HAP-1 (cell line): ENCODE measurements at regions not wholly inside any gene's neighbourhood (a gene's known extent, or its start where the extent isn't known, plus 50 kb on each side); places are given as distances from the start of the nearest gene placed in this dataset.
"Not testable (repeated sequence)": the region's sequence is repeated elsewhere in the genome, so short reads cannot be mapped to it uniquely, and the experiment has no call there.

ENCODE experiments used
- DNase-seq, 2 experiments: peaks; one replicate each; pipeline ENCODE4 v3.0.0-alpha.2; 2016 to 2020; ENCODE audit warnings: low spot score in 2 of 2
- H3K27me3 ChIP-seq: fragments of 250-450 bp; sonication (Bioruptor Pico); 2 replicates; pipeline ENCODE4 v1.5.1; 2020; ENCODE audit warnings: low read depth, mild to moderate bottlenecking, moderate library complexity
- H3K36me3 ChIP-seq: fragments of 250-450 bp; sonication (Bioruptor Pico); replicated peaks from 2 replicates; pipeline ENCODE4 v1.5.1; 2020; ENCODE audit warnings: mild to moderate bottlenecking
- H3K4me1 ChIP-seq: fragments of 250-450 bp; sonication (Bioruptor Pico); 2 replicates; pipeline ENCODE4 v1.5.1; 2020; ENCODE audit warnings: mild to moderate bottlenecking
- H3K4me3 ChIP-seq: fragments of 250-450 bp; sonication (Bioruptor Pico); 2 replicates; pipeline ENCODE4 v1.5.1; 2020; ENCODE audit warnings: mild to moderate bottlenecking, moderate library complexity
- H3K9me3 ChIP-seq: fragments of 250-450 bp; sonication (Bioruptor Pico); 2 replicates; pipeline ENCODE4 v1.5.1; 2020; ENCODE audit warnings: mild to moderate bottlenecking, moderate library complexity
- in situ Hi-C: fragments of 300-500 bp; cut with MboI; formaldehyde crosslinking; loops from 3 replicates; pipeline ENCODE4 v1.14.3; 2020; ENCODE audit warnings: low sequenced_read_pairs, inconsistent platforms, mixed read lengths

- no peaks in the 10 kb centered on the region for H3K36me3 ChIP-seq
- H3K27me3 ChIP-seq: no peaks in the 10 kb centered on the region
- peaks cover 15% of the 10 kb centered on the region for H3K4me1 ChIP-seq
- peak in 1 of 2 experiments; percentile 24 for DNase-seq
- no peak overlapping the region for H3K4me3 ChIP-seq
- in situ Hi-C loops: no loop called here
- no peaks in the 10 kb centered on the region for H3K9me3 ChIP-seq
Measured at GRCh38 chr5:104494083-104494482, 931.5 kb upstream of the NUDT12 start.

GRCh38 chr5:104472811-104473210 is 910.2 kb upstream of the NUDT12 start:
- H3K9me3 ChIP-seq: peaks cover 4% of the 10 kb centered on the region; the same call in 1 of the 2 replicates
- DNase-seq: peak in 1 of 2 experiments; percentile 96
- no peaks in the 10 kb centered on the region for H3K27me3 ChIP-seq
- H3K4me1 ChIP-seq: peaks cover 7% of the 10 kb centered on the region
- H3K4me3 ChIP-seq: no peak overlapping the region
- no peaks in the 10 kb centered on the region for H3K36me3 ChIP-seq
- in situ Hi-C loops: no loop called here

GRCh38 chr5:104456122-104456521 is 893.5 kb upstream of the NUDT12 start:
- no peaks in the 10 kb centered on the region for H3K36me3 ChIP-seq
- no peak for DNase-seq

GRCh38 chr5:104452550-104452949 is 890.0 kb upstream of the NUDT12 start:
- Histone ChIP-seq H3K9me3 (no peaks in the 10 kb centered on the region), H3K4me3 (no peak overlapping the region), H3K4me1 (peaks cover 4% of the 10 kb centered on the region; the same call in 1 of the 2 replicates), H3K36me3 (no peaks in the 10 kb centered on the region), H3K27me3 (no peaks in the 10 kb centered on the region)
- no peak for DNase-seq
- in situ Hi-C loops: no loop called here

More at GRCh38 chr5:104456122-104456521, 893.5 kb upstream of the NUDT12 start:
- Histone ChIP-seq H3K27me3 (no peaks in the 10 kb centered on the region), H3K4me3 (no peak overlapping the region), H3K9me3 (no peaks in the 10 kb centered on the region), H3K4me1 (peaks cover 4% of the 10 kb centered on the region; the same call in 1 of the 2 replicates)
- in situ Hi-C loops: no loop called here

- in situ Hi-C loops, H3K4me3 ChIP-seq, H3K9me3 ChIP-seq, H3K27me3 ChIP-seq, H3K4me1 ChIP-seq, DNase-seq, H3K36me3 ChIP-seq: not testable (repeated sequence)
Measured at GRCh38 chr5:104451911-104452310, 889.3 kb upstream of the NUDT12 start.

GRCh38 chr5:104444656-104445055 is 882.1 kb upstream of the NUDT12 start:
- DNase-seq: no peak

GRCh38 chr5:104443706-104444105 is 881.1 kb upstream of the NUDT12 start:
- Histone ChIP-seq H3K36me3 (no peaks in the 10 kb centered on the region), H3K27me3 (no peaks in the 10 kb centered on the region), H3K4me1 (no peaks in the 10 kb centered on the region), H3K9me3 (no peaks in the 10 kb centered on the region), H3K4me3 (no peak overlapping the region)
- DNase-seq: no peak
- in situ Hi-C loops: no loop called here

More at GRCh38 chr5:104444656-104445055, 882.1 kb upstream of the NUDT12 start:
- in situ Hi-C loops: no loop called here
- Histone ChIP-seq H3K4me3 (no peak overlapping the region), H3K36me3 (no peaks in the 10 kb centered on the region), H3K4me1 (no peaks in the 10 kb centered on the region), H3K27me3 (no peaks in the 10 kb centered on the region), H3K9me3 (no peaks in the 10 kb centered on the region)

GRCh38 chr5:104431981-104432380 is 869.4 kb upstream of the NUDT12 start:
- Histone ChIP-seq H3K36me3 (no peaks in the 10 kb centered on the region), H3K27me3 (no peaks in the 10 kb centered on the region), H3K9me3 (no peaks in the 10 kb centered on the region), H3K4me3 (no peak overlapping the region), H3K4me1 (no peaks in the 10 kb centered on the region)
- no peak for DNase-seq
- in situ Hi-C loops: no loop called here

- no peaks in the 10 kb centered on the region for H3K27me3 ChIP-seq
- H3K4me1 ChIP-seq: no peaks in the 10 kb centered on the region
- H3K9me3 ChIP-seq: no peaks in the 10 kb centered on the region
- in situ Hi-C loops: no loop called here
- no peak for DNase-seq
- H3K36me3 ChIP-seq: no peaks in the 10 kb centered on the region
- H3K4me3 ChIP-seq: no peak overlapping the region
Measured at GRCh38 chr5:104431002-104431620, 868.5 kb upstream of the NUDT12 start.

GRCh38 chr5:104429911-104430310 is 867.3 kb upstream of the NUDT12 start:
- H3K9me3 ChIP-seq: no peaks in the 10 kb centered on the region
- no peaks in the 10 kb centered on the region for H3K27me3 ChIP-seq
- no peaks in the 10 kb centered on the region for H3K4me1 ChIP-seq
- no peak for DNase-seq
- in situ Hi-C loops: no loop called here
- no peak overlapping the region for H3K4me3 ChIP-seq
- no peaks in the 10 kb centered on the region for H3K36me3 ChIP-seq

GRCh38 chr5:104421431-104421830 is 858.8 kb upstream of the NUDT12 start:
- Histone ChIP-seq H3K27me3 (no peaks in the 10 kb centered on the region), H3K36me3 (no peaks in the 10 kb centered on the region), H3K4me1 (no peaks in the 10 kb centered on the region), H3K9me3 (no peaks in the 10 kb centered on the region), H3K4me3 (no peak overlapping the region)
- in situ Hi-C loops: no loop called here
- DNase-seq: no peak

- Histone ChIP-seq H3K27me3 (no peaks in the 10 kb centered on the region), H3K4me1 (no peaks in the 10 kb centered on the region), H3K36me3 (no peaks in the 10 kb centered on the region), H3K9me3 (no peaks in the 10 kb centered on the region), H3K4me3 (no peak overlapping the region)
- in situ Hi-C loops: no loop called here
- no peak for DNase-seq
Measured at GRCh38 chr5:104418056-104418455, 855.5 kb upstream of the NUDT12 start.

- Histone ChIP-seq H3K27me3 (no peaks in the 10 kb centered on the region), H3K9me3 (no peaks in the 10 kb centered on the region), H3K4me1 (peaks cover 7% of the 10 kb centered on the region), H3K4me3 (no peak overlapping the region), H3K36me3 (no peaks in the 10 kb centered on the region)
- in situ Hi-C loops: no loop called here
- DNase-seq: peak; percentile 44 to 46
Measured at GRCh38 chr5:104412649-104413240, 850.2 kb upstream of the NUDT12 start.

- H3K36me3 ChIP-seq: no peaks in the 10 kb centered on the region
- DNase-seq: no peak
Measured at GRCh38 chr5:104400941-104401340, 838.4 kb upstream of the NUDT12 start.

More at GRCh38 chr5:104400941-104401340, 838.4 kb upstream of the NUDT12 start:
- no peaks in the 10 kb centered on the region for H3K4me1 ChIP-seq
- H3K4me3 ChIP-seq: no peak overlapping the region
- no peaks in the 10 kb centered on the region for H3K9me3 ChIP-seq
- no peaks in the 10 kb centered on the region for H3K27me3 ChIP-seq
- in situ Hi-C loops: no loop called here
